ENCODE measurements at regions not wholly inside any gene's neighbourhood (a gene's known extent, or its start where the extent isn't known, plus 50 kb on each side); places are given as distances from the start of the nearest gene placed in this dataset.
"Not testable (repeated sequence)": the region's sequence is repeated elsewhere in the genome, so short reads cannot be mapped to it uniquely, and the experiment has no call there.

DNA sequence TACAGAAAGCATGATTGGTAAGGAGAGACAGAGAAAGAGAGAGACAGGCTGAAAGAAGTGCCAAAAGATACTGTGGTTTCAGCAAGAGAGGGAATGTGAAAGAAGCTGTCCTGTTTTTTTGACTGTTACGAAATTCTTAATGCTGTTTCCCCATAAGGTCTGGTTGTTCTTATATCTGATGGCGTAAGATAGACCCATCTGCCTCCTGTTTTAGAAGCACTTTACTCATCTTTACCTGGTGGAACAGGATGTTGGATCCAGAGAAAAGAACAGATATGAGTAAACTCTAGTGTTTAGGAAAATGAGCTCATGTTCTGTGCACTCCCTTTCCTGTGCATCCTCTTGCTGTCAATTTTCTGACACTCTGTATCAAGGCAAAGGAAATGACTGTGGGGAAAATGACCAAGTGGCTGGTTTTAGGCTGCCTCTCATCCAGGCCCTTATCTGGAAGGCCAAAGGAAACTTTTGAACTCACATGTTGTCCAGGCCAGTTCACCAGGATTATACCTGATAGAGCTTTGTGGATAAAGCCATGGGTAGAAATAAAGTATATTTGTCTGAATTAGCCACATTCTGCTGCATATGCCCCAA is 311.7 kb upstream of the HTR2C start:
- DNase-seq: no peak

DNA sequence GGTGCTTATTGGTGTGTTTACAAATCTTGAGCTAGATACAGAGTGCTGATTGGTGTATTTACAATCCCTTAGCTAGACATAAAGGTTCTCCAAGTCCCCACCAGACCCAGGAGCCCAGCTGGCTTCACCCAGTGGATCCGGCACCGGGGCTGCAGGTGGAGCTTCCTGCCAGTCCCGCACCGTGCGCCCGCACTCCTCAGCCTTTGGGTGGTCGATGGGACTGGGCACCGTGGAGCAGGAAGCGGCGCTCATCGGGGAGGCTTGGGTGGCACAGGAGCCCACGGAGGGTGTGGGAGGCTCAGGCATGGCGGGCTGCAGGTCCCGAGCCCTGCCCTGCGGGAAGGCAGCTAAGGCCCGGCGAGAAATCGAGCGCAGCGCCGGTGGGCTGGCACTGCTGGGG is 313.5 kb upstream of the HTR2C start:
- not testable (repeated sequence) for DNase-seq

DNA sequence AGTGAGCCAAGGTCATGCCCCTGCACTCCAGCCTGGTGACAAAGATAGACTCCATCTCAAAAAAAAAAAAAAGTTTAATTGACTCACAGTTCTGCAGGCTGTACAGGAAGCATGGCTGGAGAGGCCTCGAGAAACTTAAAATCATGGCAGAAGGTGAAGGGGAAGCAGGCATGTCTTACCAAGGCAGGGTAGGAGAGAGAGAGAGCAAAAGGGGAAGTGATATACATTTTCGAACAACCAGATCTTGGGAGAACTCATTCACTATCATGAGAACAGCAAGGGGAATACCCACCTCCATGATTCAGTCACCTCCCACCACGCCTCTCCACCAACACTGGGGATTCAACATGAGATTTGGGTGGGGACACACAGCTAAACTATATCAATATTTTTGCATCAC is 315.2 kb upstream of the HTR2C start:
- no peak for DNase-seq

DNA sequence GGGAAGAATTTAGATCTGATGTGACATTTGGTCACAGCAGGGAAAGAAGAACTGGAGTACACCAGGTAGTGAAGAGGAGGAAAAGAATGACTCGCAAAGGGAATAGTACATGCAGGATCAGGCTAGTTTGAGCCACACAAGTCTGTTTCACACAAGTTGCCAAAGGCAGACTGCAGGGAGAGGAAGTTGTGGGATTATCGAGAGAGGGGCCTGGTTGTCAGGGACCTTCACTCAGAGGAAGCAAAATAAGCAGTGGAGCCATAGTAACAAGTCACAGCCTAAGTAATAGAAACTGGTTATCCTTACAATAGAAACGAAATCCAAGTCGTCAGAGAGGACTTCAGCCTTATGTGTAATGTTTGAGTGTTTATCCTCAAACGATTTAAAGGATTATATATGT is 316.7 kb upstream of the HTR2C start:
- DNase-seq: no peak

DNA sequence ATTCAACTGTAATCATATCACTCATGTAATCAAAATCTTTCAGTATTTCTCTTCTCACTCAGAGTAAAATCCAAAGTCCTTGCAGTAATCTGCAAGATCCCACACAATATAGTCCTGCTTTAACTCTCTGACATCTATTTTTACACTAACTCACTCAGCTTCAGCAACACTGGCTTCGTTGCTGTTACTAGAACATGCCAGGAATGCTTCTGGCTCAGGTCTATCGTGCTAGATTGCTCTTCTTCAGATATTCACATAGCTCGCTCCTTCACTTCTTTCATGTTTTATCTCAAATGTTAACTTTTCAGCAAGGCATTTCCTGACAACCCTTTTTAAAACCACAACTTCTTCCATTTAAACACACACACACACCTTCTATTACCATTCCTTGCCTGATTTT is 331.7 kb upstream of the HTR2C start:
- DNase-seq: no peak

DNA sequence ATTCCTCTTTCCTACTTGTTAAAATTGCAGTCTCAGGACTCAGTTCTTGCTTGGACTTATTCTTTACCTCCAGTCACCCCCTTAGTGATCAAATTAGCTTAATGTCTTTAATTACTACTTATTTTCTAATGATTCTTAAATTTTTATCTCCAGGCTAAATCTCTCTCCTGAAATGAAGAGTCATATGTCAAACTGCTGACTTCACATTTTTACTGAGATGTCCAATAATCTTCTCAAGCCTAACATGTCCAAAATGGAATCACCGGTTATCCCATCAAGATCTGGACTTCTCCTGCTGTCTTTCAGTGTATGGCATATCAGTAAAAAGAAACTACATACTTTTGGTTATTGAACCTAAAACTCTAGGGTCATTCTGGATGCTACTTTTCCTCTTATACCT is 332.3 kb upstream of the HTR2C start:
- no peak for DNase-seq

DNA sequence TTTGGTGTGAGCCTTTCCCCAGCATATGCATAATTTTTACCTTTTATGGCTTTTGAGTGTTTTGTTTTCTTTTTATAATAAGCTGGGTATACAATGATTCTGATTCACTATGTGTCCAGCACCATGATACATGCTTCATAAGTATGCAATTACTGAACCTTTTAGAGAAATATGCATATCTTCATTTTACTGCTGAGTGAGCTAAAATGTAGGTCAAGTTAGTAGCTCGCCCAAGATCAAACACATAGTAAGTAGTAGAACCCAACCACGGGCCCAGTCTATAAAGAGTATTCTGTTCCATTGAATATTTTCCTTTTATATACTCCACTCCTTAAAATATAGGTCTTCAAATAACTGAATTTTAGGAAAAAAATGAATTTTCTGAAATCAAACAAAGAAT is 362.4 kb upstream of the HTR2C start:
- no peak for DNase-seq

DNA sequence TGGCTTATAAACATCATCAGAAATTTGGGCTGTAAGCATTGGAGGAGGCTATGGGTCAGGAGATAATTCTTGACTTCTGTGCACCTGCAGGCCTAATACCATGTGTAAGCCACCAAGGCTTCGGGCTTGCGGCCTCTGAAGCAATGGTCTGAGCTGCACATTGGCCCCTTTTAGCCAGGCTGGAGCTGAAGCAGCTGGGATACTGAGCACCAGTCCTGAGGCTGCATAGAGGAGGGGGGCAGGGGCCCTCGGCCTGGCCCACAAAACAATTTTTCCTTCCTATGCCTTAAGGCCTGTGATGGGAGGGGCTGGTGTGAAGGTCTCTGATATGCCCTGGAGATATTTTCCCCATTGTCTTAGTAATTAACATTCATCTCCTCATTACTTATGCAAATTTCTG is 373.0 kb upstream of the HTR2C start:
- DNase-seq: no peak

DNA sequence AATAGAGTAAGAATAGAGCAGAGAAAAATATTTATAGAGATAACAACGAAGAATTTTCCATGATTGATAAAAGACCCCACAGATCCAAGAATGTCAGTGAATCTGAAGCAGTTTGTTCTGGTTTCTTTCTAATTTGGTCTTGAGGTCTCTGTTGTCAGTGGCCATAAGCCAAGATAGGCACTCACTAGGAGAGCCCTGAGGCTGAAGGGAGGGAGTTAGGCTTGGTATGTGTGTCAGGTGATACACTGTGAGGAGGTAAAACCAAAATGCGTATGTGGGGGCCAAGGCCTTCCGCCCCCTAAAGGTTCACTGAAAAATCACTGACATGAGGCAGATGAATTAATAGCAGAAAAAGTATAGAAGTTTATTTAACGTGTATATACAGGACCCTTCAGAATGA is 382.3 kb upstream of the HTR2C start:
- DNase-seq: no peak

DNA sequence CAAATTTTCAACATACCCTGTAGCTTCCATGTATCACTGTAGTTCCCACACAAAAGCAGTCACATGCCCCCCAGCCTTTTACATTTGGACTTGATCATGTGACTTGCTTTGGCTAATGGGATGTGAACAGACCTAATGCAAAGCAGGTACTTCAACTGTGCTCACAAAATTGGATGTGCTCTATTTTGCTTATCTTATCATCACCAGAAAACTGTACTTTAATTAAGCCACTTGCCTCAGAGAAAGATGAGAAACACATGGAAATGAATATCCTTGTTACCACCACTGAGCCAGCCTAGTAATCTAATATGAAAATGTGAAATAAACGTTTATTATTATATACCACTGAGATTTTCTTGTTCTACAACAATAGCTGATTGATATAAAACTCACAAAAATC is 402.7 kb upstream of the HTR2C start:
- no peak for DNase-seq

DNA sequence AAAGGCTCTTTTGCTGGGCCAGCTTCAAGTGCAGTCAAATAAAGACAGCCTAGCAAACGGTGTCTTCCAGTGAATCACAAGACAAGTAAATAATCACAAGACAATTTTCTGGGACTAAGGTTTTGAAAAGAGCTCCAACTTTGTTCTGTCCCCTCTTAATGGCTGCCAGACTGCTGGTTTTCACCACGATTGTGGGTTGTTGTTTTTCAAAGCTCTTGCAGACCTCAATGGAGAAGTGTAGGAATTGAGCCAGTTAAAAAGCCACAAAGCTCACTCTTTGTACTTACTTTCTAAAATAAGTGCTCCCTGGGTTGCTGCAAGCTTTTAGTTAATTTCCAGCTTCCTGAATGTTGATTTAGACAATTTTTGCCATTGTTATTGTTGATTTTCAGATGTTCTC is 405.8 kb upstream of the HTR2C start:
- DNase-seq: no peak

DNA sequence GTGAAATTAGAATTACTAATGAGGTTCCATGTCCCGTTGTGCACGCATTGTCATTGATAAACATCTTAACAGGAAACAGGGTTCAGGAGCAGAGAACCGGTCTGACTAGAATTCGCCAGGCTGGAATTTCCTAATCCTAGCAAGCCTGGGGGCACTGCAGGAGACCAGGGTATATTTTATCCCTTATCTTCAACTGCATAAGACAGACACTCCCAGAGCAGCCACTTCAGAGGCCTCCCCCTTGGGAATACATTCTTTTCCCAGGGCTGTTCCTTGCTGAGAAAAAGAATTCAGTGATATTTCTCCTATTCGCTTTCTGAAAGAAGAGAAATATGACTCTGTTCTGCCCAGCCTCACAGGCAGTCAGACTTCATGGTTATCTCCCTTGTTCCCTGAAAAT is 416.6 kb upstream of the HTR2C start:
- peak; percentile 1 for DNase-seq

DNA sequence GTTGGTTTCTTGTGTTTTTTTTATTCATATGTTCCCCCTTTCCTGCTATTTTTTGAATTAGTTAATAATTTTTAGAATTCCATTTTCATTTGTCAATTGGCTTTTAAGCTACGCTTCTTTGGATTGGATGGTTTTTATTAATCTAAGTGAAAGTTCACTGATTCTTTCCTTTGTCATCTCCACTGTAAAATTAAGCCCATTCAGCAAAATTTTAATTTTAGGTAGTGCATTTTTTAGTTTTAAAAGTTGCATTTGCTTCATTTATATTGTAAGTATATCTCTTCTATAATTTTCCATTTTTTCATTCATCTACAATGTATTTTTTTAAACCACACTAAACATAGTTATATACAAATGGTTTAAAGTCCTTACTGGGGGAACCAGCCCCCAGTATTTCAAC is 417.3 kb upstream of the HTR2C start:
- no peak for DNase-seq

DNA sequence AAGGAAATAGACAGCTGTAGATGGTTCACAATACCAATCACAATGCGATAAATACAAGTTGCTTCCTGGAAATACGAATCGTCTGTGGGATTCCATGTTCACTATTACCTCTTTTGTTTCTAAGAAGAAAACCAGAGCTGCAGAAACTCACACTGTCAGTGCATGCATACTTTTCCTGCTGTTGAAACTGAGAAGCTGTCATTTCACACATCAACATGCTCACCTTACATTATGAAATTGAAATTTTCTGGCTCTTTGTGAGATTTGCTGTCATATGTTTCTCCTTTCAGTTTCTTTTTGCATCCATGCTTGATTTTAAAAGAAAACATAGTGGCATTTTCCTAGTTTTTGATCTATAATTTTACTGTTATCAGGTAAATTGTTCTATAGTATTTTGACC is 418.3 kb upstream of the HTR2C start:
- no peak for DNase-seq

DNA sequence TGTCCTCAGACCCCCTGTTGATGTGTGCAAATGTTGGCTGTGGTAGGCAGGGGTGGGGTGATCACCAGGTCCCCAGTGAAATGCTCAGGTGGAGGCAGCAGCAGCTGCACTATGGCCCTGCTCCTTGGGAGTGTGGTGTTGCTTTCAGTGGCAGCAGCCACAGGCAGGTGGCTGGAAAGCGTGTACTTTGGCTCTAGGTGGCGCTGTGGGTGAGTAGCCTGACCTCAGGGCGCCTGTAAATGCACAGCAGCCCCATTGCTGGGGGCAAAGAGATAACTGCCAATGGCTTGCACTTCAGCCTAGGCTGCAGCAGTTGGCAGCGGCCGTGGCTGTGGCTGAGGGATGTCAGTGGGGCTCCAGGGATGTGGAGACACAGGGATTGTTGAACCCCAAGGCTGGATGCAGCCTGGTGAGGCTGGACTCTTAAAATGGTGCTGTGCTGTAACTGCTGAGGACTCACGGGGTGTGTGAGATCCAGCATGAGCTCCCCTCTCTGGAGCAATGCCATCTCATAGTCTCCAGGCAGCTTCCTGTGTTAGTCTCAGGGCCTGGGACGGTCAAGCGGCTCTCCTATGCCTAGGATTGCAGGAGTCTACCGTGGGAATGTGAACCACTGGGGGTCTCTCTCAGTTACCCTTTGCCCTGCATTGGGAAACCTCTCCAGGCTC is 421.7 kb upstream of the HTR2C start:
- no peak for DNase-seq

DNA sequence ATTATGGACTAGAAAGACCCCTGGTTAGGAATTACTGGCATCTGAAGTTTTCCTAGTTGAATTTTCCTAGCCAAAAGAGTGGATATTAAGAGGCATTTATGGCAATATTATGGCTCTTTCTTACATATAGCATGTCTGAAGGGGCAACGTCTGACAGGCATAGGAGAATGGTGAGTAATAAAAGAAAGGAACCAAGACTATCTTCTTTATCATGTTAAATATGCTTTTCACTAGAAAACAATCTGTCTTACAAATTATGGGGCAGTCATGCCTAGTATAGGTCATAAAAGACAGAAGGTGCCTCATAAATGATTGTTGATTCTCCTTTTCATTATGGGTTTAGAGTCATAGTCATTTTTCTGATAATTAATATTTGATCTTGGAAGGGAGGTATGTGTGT is 431.1 kb upstream of the HTR2C start:
- no peak for DNase-seq

DNA sequence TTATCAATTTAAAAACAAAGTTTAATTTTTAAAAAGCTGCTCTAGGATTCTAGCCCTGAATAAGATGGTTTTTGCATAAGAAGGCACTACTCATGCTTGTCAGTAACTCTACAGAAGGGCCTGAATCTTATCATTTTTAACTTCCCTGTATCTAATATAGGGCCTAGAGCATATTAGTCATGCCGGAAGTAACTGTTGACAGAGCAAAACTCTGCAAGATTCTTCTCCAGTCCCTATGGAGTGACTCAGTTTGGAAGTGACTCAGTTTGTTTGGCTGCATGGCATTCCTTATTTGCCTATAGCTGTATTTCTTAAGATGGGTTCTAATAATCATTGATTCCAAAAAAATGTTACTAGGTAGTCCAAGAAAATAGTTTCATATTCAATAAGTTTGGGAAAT is 431.8 kb upstream of the HTR2C start:
- DNase-seq: no peak

DNA sequence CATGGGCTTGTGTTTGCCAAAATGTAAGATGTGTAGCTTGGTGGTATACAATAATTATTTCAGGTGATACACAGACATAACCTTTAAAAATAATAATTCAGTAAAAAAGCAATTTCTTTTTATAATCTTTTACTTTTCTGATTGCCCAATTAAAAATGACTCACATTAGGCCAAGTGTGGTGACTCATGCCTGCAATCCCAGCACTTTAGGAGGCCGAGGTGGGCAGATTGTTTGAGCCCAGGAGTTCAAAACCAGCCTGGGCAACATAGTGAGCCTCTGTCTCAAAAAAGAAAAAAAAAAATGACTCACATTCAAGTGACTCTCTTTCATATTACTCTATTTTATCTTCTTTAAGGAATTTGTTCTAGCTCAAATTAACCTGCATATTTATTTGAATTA is 449.4 kb upstream of the HTR2C start:
- no peak for DNase-seq

DNA sequence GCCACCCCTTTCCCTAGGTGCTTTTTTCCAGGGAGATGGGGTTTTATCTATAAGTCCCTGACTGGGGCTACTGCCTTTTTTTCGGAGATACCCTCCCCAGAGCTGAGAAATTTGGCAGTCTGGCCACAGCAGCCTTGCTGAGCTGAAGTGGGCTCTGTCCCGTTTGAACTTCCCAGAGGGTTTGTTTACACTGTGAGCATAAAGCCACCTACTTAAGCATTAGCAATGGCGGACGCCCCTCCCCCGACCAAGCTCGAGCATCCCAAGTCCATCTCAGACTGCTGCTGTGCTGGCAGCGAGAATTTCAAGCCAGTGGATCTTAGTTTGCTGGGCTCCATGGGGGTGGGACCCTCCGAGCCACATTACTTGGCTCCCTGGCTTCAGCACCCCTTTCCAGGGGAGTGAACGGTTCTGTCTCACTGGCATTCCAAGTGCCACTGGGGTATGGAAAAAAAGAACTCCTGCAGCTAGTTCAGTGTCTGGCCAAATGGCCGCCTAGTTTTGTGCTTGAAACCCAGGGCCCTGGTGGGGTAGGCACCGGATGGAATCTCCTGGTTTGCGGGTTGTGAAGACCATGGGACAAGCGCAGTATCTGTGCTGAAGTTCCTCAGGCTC is 456.4 kb upstream of the HTR2C start:
- no peak for DNase-seq

DNA sequence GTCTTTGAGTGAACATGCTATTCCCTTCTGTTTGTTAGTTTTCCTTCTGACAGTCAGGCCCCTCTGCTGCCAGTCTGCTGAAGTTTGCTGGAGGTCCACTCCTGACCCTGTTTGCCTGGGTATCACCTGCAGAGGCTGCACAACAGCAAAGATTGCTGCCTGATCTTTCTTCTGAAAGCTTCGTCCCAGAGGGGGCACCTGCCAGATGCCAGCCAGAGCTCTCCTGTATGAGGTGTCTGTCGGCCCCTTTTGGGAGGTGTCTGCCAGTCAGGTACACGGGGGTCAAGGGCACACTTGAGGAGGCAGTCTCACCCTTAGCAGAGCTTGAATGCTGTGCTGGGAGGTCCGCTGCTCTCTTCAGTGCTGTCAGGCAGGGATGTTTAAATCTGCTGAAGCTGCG is 456.9 kb upstream of the HTR2C start:
- no peak for DNase-seq

DNA sequence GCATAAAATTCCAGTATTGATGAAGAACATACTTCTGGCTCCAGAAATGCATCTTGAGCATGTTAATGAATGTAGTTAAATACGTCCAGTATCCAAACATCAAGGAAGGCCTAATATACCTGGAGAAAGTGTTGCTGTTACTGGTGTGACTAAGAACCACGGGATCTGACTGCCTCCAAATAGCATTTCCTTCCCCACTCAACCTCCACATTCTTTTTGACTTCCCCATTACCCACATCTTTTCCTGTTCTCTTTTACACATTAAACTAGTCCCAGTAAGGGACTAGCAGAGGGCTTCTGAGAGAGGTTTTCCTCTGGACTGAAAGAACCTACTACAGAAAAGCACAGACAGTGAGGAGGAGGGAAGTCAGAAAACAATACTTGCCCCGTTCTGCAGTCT is 482.8 kb upstream of the HTR2C start:
- DNase-seq: no peak

DNA sequence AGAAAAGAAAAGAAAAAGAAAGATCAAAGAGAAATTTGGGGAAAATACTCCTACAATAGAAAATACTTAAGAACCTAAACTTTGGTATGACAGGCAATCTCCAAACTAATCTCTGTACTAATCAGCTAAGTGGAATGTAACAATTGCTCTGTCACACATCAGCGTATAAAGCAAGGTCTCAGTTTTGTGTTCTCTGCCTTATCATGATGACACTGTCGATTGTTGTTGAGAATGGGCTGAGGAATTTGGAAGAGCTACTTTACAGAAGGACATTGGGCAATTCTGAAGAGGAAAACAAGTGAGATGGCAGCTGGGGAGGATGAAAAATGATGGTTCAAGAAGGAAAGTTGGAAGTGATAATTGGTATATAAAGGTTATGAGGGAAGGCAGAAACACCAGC is 486.0 kb upstream of the HTR2C start:
- DNase-seq: no peak

DNA sequence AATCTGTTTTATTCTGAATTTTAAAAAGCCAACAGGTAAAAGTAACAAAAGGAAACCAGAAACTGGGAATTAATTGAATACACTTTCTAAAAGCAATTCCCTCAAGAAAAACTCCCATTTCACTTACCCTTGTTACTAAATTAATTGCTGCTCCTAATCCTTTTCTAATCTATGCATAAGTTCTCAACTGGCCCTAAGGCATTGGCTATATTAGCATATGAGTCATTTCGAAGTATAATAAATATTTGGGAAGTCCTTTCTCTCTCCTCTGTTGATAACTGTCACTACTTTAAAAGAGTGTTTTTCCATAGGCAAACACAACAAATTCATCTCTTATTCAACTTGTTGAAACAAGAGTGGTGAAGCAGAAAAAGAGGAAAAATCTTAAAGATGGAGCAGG is 486.5 kb upstream of the HTR2C start:
- DNase-seq: no peak

DNA sequence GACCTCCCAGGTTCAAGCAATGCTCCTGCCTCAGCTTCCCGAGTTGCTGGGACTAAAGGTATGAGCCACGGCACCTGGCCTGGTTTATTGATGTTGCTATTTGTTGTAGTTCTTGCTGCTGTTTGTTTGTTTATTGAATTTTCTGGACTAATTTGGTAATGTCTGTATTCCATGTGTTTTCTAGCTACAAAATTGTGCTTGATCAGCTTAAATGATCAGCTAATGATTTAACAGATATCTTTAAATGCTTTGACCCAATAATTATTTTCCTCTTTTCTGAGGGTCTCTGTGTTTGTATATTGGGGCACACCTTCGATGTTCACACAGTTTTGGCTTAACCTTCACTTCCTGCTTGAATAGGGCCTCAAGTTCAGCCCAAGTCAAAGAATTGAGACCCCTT is 488.1 kb upstream of the HTR2C start:
- DNase-seq: no peak

DNA sequence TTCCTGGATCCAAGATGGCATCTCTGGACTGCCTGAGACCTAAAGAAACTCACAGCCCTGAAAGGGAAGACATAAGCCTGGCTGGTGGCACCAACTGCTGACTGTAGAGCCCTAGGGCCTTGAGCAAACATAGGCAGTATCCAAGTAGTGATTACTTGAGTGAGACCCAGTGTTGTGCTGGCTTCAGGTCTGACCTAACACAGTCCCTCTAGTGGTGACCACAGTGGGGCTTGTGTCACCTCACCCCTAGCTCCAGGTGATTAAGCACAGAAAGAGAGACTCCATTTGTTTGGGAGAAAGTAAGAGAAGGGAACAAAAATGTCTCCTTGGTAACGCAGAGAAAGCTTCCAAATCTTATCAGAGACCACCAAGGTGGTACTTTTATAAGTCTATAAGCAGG is 496.3 kb upstream of the HTR2C start:
- no peak for DNase-seq
